Dedifferentiated amniotic fluid mesenchymal stem cell (primary cell): ENCODE measurements at regions not wholly inside any gene's neighbourhood (a gene's known extent, or its start where the extent isn't known, plus 50 kb on each side); places are given as distances from the start of the nearest gene placed in this dataset.
A peak's percentile ranks its signal among the peaks of the same experiment; 100 is the strongest.

Source experiments
- DNase-seq: peaks from one replicate; pipeline ENCODE4 v3.0.0-alpha.2; 2016; ENCODE audit errors: extremely low spot score

DNA sequence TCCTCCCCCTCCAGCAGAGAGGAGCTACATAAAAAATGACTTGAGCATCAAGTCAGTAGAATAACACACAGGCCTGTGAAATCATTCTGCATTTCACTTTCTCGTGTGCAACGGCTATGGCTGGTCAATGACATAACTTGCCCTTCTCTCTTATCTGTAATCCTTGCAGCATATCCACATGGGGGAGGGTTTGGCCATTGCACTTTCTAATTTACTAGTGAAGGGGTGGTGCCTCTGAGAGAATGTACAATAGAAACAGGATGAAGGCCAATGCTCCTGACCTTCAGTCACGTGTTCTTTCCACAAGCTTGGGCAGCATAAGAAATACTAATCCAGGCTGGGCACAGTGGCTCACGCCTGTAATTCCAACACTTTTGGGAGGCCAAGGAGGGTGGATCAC lies 641.0 kb upstream of the ARGLU1 start:
- no peak for DNase-seq

DNA sequence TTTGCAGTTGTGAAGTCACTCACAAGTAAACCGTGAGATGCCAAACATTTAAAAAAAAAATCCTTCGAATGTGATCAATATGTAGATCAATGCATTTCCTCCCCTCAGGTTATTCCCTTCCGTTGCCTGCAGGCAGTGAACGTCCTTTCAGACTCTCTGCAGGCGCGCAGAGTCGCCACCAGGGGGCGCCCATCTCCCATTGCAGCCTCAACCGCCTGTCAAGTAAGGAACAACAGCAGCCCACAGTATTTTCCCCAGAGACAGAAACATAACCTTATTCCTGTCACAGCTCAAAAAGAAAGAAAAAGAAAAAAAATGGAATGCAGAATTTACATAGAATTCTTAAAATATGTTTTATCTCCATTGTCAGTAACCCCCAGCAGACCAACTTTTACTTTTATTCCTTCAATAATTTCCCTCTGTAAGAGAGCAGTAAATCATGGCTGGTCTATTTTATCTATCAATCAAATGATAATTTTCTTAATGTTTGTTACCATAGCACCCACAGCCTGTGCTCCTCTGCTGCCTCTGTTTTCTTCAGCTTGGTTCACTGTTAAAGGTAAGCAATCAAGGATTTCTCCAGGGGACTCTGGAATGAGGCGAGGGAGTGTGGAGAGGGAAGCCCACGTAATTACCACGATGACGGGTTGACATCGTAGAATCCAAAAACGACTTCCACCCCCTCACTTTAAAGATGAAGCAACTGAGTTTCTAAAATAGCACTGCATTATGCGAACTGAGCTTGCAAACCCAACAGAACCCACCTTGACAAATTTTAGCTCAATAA lies 637.6 kb upstream of the ARGLU1 start:
- DNase-seq, result peak; percentile 64

DNA sequence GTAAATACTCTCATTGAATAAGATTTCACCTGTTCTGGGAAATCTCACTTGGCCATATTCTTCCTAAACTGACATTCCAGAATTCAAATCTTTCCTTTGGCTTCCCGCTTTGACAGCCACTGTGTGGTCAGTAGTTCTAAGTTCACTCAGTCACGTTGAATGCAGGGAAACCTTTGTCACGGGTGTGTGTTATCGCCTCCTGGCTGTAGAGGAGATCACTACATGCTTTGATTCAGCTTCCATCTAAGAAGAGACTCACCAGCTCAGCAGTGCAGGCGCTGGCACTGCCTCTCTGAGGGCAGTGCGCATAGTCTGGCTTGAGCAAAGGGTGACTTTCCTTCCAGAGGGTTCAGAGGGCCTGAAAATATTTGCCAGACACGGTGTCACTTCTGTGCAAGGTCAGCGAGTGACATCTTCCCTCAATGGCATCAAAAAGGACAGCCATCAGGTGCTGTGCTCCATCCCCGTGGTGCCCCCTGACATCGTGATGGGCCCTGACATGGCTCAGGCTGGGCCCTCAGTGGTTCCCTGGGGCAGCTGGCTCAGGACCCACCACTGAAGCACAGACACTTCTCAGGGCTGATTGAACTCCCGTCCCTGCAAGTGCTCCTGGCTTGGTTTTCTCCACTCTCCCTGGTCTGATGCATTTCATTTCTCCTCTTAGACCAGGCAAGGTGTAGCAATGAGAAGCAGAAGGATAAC lies 635.4 kb upstream of the ARGLU1 start:
- no peak for DNase-seq

DNA sequence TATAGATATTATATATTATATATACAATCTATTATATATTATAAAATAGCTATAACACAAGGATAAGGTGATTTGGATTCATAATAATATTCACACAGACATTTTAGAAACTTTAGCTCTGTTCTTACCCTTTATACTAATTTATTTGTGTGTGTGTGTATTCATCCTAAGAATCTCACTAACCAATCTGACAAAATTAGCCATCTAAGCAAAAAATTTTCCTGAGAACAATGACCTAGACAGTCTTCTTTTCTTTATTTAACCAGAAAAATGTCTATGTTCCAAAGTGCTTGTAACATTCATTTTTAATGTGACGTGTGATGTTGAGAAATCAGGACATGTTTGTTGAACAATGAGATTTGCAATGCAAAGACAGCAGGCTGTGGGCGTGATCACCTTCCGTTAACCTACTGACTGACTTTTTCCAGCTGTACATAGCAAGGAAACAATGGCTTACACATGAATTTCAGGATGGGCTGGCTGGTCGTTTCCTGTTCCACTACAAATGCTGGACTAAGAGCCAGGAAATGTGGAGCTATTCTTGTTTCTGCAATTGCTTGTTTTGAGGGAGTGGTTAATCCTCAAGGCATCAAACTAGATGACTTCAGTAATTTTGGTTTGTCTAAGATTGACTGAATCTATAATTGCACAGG lies 634.6 kb upstream of the ARGLU1 start:
- no peak for DNase-seq

DNA sequence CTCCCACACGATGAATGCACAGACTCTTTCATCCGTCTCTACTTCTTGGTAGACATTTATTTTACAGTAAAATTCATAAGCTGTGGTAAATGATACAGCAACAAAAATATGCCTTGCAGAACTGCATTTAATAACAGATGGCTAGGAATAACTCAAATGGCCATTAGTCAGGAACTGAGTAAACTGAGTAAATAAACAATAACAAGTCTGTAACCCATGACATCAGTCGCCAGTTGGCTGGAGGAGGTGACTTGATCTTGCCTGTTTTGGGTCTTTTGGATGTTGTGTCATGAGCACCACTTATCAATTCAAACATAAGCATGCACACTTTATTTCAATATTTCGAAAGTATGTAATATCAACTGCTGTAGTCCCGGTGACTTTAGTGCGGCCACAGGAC lies 632.6 kb upstream of the ARGLU1 start:
- no peak for DNase-seq

DNA sequence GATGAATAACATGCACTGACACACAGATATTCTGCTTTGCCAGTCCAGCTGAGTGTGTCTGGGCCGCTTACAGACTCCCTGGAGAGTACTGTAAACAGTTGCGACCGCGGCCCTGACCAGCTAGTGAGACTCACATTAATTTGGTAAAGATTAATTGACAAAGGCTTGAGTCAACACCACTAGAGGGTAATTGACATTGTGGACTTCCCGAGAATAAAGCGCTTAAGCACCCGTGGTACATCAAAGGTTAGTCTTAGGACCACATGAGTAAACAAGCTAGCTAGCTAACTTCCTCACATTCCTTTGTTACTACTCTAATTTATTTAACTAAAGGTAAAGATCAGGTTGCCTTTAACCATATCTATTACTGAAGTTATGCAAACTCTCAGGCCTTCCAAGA lies 624.4 kb upstream of the ARGLU1 start:
- DNase-seq, result no peak

DNA sequence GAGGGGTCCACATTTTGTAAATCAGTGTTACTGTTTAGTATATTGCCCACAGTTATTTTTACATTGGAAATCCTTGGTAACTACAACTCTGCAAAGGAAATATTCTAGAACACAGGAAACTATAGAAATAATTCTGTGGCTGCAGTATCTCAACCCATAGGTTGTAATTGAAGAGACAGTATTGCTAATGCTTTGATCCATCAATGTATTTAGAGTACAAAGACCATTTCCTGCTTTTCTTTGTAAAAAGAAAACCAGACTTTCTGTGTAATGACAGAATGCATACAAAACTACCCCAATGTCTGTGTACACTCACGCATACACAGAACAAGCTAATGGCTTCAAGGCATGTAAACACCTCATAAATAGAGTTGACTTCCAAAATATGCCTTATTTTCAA lies 622.1 kb upstream of the ARGLU1 start:
- no peak for DNase-seq

DNA sequence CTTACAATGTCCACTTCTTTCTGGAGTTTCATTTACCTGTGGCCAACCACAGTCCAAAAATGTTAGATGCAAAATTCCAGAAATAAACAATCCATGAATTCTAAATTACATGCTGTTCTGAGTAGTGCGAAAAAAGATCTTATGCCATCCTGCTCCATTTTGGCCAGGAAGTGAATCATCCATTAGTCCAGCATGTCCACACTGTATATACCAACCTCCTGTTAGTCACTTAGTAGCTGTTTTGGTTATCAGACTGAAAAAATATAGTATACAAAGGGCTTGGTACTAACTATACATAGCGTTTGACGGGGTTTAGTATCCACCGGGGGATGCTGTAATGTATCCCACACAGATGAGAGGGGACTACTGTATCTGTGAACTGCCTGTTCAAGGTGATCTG lies 618.0 kb upstream of the ARGLU1 start:
- no peak for DNase-seq

DNA sequence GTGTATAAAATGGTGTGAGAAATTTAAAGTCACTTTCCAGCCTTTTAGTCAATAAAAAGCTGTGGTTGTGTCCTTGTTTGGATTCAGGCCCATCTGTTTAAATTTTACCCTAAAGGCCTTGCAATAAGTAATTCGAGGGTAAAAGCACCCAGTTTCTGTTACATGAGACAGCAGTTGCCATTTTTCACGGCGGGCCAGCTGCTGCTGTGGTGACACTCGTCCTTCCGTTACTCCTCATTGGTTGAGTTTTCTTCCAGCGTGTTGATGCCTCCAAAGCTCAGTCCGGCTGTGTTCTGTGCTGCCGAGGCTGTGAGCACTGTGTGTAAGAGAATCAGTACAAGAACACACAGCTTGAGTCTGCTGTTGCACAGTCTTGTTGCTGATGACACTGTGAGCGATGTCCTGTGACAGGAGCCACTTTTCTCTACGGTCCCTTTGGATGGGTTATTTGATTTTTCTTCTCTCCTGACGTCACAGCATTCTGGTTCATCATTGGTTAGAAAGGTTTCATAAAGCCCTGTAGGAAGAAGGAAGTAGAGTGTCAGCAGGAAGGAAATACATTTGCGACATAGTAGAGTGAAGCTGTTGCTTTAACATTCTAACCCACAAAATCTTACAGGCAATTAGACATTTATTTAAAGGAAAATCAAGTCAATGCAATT lies 602.5 kb upstream of the ARGLU1 start:
- no peak for DNase-seq

DNA sequence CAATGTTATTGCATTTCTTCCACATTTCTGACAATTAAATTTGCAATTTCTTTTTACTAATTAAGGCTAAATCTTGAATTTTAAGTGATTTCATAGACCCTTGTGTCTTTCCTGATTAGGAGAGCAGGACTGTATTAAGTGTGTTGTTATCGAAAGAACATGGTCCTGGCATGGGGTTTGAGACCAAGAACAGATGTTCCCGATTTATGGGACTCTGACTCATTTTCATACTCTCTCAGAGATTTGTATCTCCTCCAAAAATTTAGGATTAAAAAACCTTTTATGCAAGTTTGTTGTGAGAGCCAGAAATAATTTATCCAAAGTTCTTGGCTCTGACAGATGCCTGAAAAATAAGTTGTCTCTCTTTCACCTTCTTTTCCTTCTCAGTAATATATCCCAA lies 589.3 kb upstream of the ARGLU1 start:
- peak; percentile 48 for DNase-seq

DNA sequence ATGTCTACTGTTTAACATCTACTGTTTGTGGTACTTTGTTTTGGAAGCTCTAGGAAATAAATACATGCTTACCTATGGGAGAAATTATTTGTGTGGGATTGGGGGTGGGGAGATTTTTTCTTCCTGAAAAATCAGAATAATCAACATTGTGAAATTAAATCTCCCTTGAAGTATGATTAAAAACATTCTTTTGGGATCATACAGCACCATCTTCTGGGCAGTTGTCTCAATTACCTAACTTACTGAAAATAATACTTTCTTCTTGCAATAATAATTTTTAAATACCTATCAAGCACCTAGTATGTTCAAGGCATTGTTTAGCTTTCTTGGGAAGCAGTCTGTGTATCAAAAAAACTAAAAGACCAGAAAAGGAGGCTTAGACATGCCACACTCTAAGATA lies 576.5 kb upstream of the ARGLU1 start:
- peak; percentile 36 for DNase-seq

DNA sequence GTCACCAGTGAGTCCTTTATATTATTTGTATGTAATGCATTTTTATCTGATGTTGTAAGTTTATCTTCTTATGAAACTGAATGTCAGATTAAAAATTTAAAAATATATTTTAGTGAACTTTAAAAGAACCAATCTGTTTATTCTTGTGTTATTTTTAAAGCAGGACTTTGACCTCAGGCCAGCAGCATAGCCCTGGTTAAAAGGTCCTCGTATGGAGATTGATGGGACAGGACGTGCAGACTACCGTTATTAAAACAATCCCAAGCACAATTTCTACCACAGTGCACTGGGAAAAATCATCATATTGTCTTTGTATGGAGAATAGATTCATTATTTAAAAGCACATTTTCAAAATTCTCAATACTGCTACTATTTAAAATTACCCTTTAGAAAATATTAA lies 573.8 kb upstream of the ARGLU1 start:
- no peak for DNase-seq

DNA sequence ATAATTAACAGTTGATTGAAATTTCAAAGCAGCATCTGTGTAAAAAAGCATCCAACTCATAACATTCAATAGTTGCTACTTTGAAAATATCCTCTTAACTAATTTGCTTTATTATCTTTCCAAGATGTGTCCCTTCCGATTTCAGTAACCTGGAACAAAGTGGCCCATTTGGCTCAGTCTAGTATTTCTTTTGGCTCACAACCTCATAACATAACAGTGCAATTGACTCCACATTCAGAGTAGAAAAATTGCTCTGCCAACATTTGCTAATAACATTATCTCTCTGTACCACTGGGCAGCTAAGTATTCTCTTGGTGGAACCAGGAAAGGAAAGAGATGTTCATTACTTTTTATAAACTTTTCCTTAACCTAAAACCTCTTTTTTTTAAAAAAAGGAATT lies 571.1 kb upstream of the ARGLU1 start:
- DNase-seq, result no peak

DNA sequence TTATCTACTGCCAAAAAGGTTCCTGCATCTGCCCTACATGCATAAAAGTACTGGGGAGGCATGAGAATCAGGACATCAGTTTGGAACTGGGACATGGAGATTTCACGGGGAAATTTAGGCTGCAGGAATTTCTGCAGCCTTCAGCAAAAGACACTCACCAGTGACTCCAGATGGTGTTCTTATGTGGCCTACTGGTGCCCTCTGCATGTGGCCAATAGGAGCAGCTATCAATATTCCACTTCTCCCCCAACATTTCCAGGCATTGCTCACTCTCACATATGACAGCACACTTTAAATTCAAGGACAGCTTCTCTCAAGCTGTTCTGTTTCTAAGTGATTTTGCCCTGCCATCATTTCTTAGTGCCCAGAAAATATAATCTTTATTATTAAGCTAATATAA lies 570.5 kb upstream of the ARGLU1 start:
- DNase-seq, result no peak

DNA sequence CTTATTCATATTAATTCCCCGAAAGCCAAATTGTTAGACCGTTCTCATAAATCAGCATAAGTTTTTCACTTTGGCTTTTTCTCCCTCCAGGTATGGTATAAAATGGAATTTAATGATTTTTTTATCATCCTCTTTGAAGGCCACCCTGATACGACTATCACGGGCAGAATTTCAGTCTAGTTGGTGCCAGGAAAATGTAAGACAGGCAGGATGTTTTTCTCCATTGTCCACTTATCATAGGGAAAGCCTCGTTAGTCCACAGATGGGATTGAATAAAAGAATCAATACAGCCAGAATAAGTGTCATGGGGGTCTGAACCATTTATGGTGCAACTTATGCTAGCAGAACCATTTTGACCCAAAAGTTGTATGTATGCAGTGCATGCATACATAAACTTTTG lies 566.0 kb upstream of the ARGLU1 start:
- no peak for DNase-seq

DNA sequence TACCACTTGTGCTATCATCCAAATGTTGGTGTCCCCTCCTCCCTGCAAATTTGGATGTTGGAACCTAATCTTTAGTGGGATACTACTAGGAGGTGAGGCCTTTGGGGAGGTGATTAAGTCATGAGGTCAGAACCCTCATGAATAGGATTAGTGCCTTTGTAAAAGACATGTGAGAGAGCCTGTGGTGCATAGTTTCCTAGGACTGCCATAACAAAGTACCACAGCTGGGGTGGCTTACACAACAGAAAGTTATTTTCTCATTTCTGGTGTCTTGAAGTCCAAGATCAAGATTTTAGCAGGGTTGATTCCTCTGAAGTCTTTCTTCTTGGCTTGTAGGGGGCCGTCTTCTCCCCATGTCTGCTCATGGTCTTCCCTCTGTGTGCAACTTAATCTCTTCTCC lies 562.6 kb upstream of the ARGLU1 start:
- DNase-seq, result no peak

DNA sequence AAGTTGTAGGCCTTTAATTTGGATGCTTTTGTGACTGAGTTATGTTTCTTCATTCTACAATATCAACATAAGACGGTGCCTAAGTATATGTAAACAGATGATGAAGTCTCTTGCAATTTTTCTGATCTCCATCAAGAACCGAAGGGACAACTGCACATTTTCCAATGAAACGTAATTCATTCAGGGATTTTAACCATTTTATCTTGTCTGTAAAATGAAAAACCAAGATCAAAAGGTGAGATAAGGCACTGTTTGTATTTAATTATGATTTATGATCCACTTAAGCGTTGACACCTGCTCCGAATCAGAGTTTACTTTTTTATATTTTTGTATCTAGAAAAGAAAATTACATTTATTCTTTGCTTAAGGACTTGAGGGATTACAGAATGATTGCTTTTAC lies 556.8 kb upstream of the ARGLU1 start:
- no peak for DNase-seq

DNA sequence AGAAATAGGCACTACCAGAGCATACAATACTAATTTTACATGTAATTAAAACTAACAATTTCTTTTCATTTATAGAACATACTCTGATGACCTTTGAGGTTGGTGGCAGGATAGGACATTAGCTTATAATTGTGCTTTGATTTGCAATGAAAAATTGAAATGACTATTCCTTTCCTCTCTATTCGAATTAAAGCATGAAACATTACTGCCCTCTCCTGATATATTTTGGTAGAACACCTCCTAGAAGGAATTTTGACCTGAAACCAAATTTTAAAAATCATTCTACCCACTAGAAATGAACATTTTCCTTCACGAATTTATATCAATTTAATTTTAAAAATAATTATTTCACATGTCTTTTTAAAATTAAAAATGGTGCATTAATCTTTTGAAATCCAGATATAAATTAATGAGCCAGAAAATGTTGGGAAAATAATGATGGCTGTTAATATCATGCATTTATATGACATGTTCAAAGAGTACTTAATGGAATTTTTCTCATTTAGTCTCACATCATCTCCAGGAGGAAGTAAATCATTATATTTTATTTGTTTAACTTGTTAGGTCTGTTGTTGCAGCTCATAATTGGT lies 556.3 kb upstream of the ARGLU1 start:
- DNase-seq, result peak; percentile 59

DNA sequence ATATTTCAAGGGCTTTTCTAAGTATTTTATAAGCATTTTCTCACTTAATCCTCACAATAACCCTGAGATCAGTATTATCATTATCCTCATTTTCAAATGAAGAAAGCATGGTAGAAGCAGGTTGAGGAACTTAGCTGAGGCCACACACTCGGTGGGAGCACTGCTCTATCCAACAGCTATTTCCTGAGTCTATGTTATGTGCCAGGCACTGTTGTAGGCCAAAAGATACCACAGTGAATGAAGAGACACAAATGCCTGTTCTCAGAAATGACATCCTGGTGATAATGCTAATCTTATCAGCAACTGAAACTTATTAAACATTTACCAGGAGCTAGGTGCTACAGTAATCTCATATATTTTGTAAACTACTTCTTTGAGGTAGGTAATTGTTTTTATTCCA lies 553.9 kb upstream of the ARGLU1 start:
- no peak for DNase-seq

DNA sequence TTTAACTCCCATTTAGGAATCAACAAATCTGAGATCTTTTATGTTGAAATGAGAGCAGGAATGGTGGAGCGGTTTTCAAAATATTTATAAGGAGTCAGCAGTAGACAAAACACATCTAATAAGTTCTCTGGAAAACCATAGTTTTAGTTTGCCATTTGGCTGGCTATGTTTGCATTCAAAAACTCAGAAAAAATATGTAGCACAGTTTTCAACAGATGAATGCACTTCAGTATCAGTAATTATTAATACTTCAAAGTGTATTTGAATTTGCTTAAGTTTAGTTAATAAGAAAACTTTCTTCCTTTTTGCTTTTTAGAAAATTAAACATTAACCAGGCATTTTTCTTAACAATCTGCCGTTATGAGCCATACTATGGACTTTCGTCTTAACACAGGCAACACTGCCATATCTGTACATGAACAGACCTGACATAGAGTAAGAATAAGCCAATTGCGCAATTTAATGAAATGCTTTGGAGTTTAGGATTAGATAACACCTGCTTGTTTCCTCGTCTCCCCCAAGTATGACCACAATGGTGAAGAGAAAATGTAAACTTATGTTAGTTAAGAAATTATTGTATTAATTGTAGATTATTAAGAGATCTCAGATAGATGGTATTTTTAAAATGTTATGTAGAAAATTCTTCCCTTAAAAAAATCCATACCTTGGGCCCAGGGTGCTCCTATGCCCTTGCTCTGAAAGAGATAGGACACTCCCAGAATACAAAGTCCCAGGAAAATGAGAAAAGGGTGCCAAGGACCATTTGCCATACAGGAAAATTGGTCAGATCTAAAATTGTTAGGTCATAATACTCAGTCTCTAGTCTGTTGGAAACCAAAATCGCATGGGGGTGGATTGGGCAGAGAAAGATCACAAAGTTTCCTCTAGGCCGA lies 552.3 kb upstream of the ARGLU1 start:
- no peak for DNase-seq

DNA sequence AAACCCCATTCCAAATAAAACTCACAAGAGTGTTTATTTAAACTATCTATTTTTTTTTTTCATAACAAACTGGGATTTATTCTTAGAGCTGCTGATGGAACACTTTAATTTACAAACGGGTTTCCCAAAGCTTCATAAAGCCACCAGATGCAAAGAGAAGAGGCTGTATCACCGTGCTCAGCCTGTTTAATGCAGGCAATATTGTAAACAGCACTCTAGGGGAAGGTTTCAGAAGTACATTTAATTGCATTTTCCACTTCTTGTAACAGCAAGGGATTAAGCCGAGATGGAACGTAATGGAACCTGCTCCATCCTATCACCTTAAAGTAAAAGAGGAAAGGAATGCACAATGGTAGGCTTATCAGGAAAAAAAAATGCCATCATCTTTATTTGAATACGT lies 550.6 kb upstream of the ARGLU1 start:
- no peak for DNase-seq
